Epithelial cell of esophagus (primary cell): ENCODE measurements at regions not wholly inside any gene's neighbourhood (a gene's known extent, or its start where the extent isn't known, plus 50 kb on each side); places are given as distances from the start of the nearest gene placed in this dataset.

Experiments
- DNase-seq: peaks from one replicate; pipeline ENCODE4 v3.0.0; 2010; ENCODE audit warnings: low read depth
- H3K4me3 ChIP-seq: 2 replicates; pipeline ENCODE4 v1.5.1; 2011; ENCODE audit warnings: mild to moderate bottlenecking, low read length, control low read depth
- CTCF ChIP-seq: IDR thresholded peaks from 2 replicates; pipeline ENCODE4 v1.5.1; 2011; ENCODE audit warnings: low read depth, mild to moderate bottlenecking, low read length, control low read depth, inconsistent platforms; ENCODE audit not compliant: insufficient read depth; ENCODE audit errors: missing control alignments

- no peak for TF ChIP-seq CTCF
- DNase-seq: no peak
- H3K4me3 ChIP-seq: no peak overlapping the region
Observed at GRCh38 chr4:36767596-36767995, 476.9 kb upstream of the NWD2 start.

- DNase-seq: no peak
- TF ChIP-seq CTCF: no peak
- no peak overlapping the region for H3K4me3 ChIP-seq
Observed at GRCh38 chr4:36771411-36772153, 473.0 kb upstream of the NWD2 start.

- DNase-seq: no peak
- TF ChIP-seq CTCF: no peak
Observed at GRCh38 chr4:36772154-36772516, 472.4 kb upstream of the NWD2 start.

GRCh38 chr4:36773467-36773866 is 471.1 kb upstream of the NWD2 start:
- TF ChIP-seq CTCF: no peak
- no peak for DNase-seq

More at GRCh38 chr4:36772154-36772516, 472.4 kb upstream of the NWD2 start:
- H3K4me3 ChIP-seq: no peak overlapping the region

GRCh38 chr4:36775544-36775943 is 469.0 kb upstream of the NWD2 start:
- H3K4me3 ChIP-seq: no peak overlapping the region
- TF ChIP-seq CTCF: no peak
- no peak for DNase-seq

More at GRCh38 chr4:36773467-36773866, 471.1 kb upstream of the NWD2 start:
- H3K4me3 ChIP-seq: no peak overlapping the region

- no peak for DNase-seq
- no peak for TF ChIP-seq CTCF
- H3K4me3 ChIP-seq: no peak overlapping the region
Observed at GRCh38 chr4:36779601-36780000, 464.9 kb upstream of the NWD2 start.

GRCh38 chr4:36785973-36786372 is 458.6 kb upstream of the NWD2 start:
- no peak overlapping the region for H3K4me3 ChIP-seq
- DNase-seq: no peak

More at GRCh38 chr4:36785973-36786372, 458.6 kb upstream of the NWD2 start:
- no peak for TF ChIP-seq CTCF
